ENCODE measurements at regions not wholly inside any gene's neighbourhood (a gene's known extent, or its start where the extent isn't known, plus 50 kb on each side); places are given as distances from the start of the nearest gene placed in this dataset.

- no peaks in the 10 kb centered on the region for H3K9me2 ChIP-seq (ENCODE audit: insufficient read depth, low read length)
- H3K27ac ChIP-seq (ENCODE audit: low read length) = no peak overlapping the region
Measured at GRCh38 chr9:135214706-135215105, 127.2 kb downstream of the OLFM1 start.

GRCh38 chr9:135215571-135216161 is 128.2 kb downstream of the OLFM1 start:
- no peaks in the 10 kb centered on the region for H3K9me3 ChIP-seq (ENCODE audit: low read length)
- no peak overlapping the region for H3K9ac ChIP-seq (ENCODE audit: low read length)
- H3K27me3 ChIP-seq (ENCODE audit: insufficient read depth, low read depth, low read length) = no peaks in the 10 kb centered on the region
- H3K9me2 ChIP-seq (ENCODE audit: insufficient read depth, low read length) = no peaks in the 10 kb centered on the region
- H3K4me2 ChIP-seq (ENCODE audit: low read length) = no peak overlapping the region
- no peak for TF ChIP-seq RAD21 (conservative IDR thresholded peaks at IDR 0.05)
- no peak for TF ChIP-seq MXI1 (conservative IDR thresholded peaks at IDR 0.05; ENCODE audit: poor library complexity, severe bottlenecking)
- TF ChIP-seq TAF1 (IDR thresholded peaks at IDR 0.05; ENCODE audit: low read depth) = no peak
- no peak for TF ChIP-seq REST (IDR thresholded peaks at IDR 0.05; ENCODE audit: borderline replicate concordance)
- no peak for TF ChIP-seq POLR2AphosphoS5 (IDR thresholded peaks at IDR 0.05)
- TF ChIP-seq EP300 (conservative IDR thresholded peaks at IDR 0.05; ENCODE audit: poor library complexity, severe bottlenecking) = no peak
- no peak overlapping the region for H3K27ac ChIP-seq (ENCODE audit: low read length)
- no peaks in the 10 kb centered on the region for H3K36me3 ChIP-seq (ENCODE audit: insufficient read depth, low read length)
- no peaks in the 10 kb centered on the region for H3F3A ChIP-seq (ENCODE audit: insufficient read depth, low read length, poor library complexity, severe bottlenecking)
- H2AFZ ChIP-seq (ENCODE audit: low read depth, low read length) = no peak overlapping the region
- H3K79me2 ChIP-seq (replicated peaks; ENCODE audit: insufficient read depth, low read length) = no peaks in the 10 kb centered on the region
- H3K4me3 ChIP-seq (ENCODE audit: low read length) = no peak overlapping the region
- H4K20me1 ChIP-seq (ENCODE audit: insufficient read depth) = no peaks in the 10 kb centered on the region

More at GRCh38 chr9:135214706-135215105, 127.2 kb downstream of the OLFM1 start:
- Histone ChIP-seq H3K79me2 (replicated peaks; ENCODE audit: insufficient read depth, low read length) (no peaks in the 10 kb centered on the region), H3F3A (ENCODE audit: insufficient read depth, low read length, poor library complexity, severe bottlenecking) (no peaks in the 10 kb centered on the region), H2AFZ (ENCODE audit: low read depth, low read length) (no peak overlapping the region), H3K9ac (ENCODE audit: low read length) (no peak overlapping the region), H3K4me2 (ENCODE audit: low read length) (no peak overlapping the region), H3K9me3 (ENCODE audit: low read length) (no peaks in the 10 kb centered on the region), H3K36me3 (ENCODE audit: insufficient read depth, low read length) (no peaks in the 10 kb centered on the region), H4K20me1 (ENCODE audit: insufficient read depth) (no peaks in the 10 kb centered on the region), H3K4me3 (ENCODE audit: low read length) (no peak overlapping the region), H3K27me3 (ENCODE audit: insufficient read depth, low read depth, low read length) (no peaks in the 10 kb centered on the region)
- TF ChIP-seq EZH2 (IDR thresholded peaks at IDR 0.05; ENCODE audit: borderline replicate concordance, insufficient read depth, low read length, poor library complexity, severe bottlenecking) = no peak
- TF ChIP-seq TAF1 (IDR thresholded peaks at IDR 0.05; ENCODE audit: low read depth) = no peak
- TF ChIP-seq MXI1 (conservative IDR thresholded peaks at IDR 0.05; ENCODE audit: poor library complexity, severe bottlenecking) = no peak
- TF ChIP-seq CTCF (IDR thresholded peaks at IDR 0.05; ENCODE audit: poor library complexity, severe bottlenecking) = no peak
- TF ChIP-seq EP300 (conservative IDR thresholded peaks at IDR 0.05; ENCODE audit: poor library complexity, severe bottlenecking) = no peak
- no peak for TF ChIP-seq POLR2AphosphoS5 (IDR thresholded peaks at IDR 0.05)
- TF ChIP-seq SMC3 (conservative IDR thresholded peaks at IDR 0.05; ENCODE audit: poor library complexity) = no peak
- TF ChIP-seq RAD21 (conservative IDR thresholded peaks at IDR 0.05) = no peak
- TF ChIP-seq REST (IDR thresholded peaks at IDR 0.05; ENCODE audit: borderline replicate concordance) = no peak
